Stomach (tissue), 8 donors: ENCODE measurements at regions not wholly inside any gene's neighbourhood (a gene's known extent, or its start where the extent isn't known, plus 50 kb on each side); places are given as distances from the start of the nearest gene placed in this dataset.

Experiments used
- DNase-seq, 2 donors: peaks; one replicate each; pipeline versions ENCODE4 v3.0.0 to v3.0.0-alpha.2; 2013 to 2019
- H3K27ac ChIP-seq, 5 donors: fragments of 200-600 bp in 4 of 5; sonication (generic) in 4 of 5; one replicate each; pipeline ENCODE4 v1.5.1; 2013 to 2019; ENCODE audit warnings: mild to moderate bottlenecking in 1 of 5, moderate library complexity in 1 of 5
- H3K27me3 ChIP-seq, 3 donors: fragments of 200-600 bp; sonication (generic); one replicate each; pipeline ENCODE4 v1.5.1; 2017 to 2019; ENCODE audit warnings: mixed run types in 1 of 3
- H3K36me3 ChIP-seq, 4 donors: fragments of 200-600 bp; sonication (generic); 1 replicate in 3 of 4; 2 replicates in 1 of 4; pipeline ENCODE4 v1.5.1; 2016 to 2019
- H3K4me1 ChIP-seq, 4 donors: fragments of 200-600 bp; sonication (generic); one replicate each; pipeline ENCODE4 v1.5.1; 2016 to 2019
- H3K4me3 ChIP-seq, 4 donors: fragments of 200-600 bp; sonication (generic) in 3 of 4; one replicate each; pipeline ENCODE4 v1.5.1; 2016 to 2019; ENCODE audit warnings: mild to moderate bottlenecking in 1 of 4
- H3K9me3 ChIP-seq, 4 donors: fragments of 200-600 bp; sonication (generic); one replicate each; pipeline ENCODE4 v1.5.1; 2016 to 2019
- CTCF ChIP-seq, 7 experiments: fragments of 450-650 bp in 4 of 7; fragments of 200-600 bp in 3 of 7; sonication (generic) in 3 of 7; IDR thresholded peaks; one replicate each; pipeline ENCODE4 v1.5.1; 2016 to 2019; ENCODE audit warnings: antibody characterized with exemption in 7 of 7, control low read depth in 2 of 7, mild to moderate bottlenecking in 1 of 7
- EP300 ChIP-seq: sonication (generic); formaldehyde crosslinking; IDR thresholded peaks from one replicate; pipeline ENCODE4 v1.6.1; 2017; ENCODE audit warnings: antibody characterized with exemption
- POLR2A ChIP-seq, 4 donors: fragments of 450-650 bp; IDR thresholded peaks; one replicate each; pipeline ENCODE4 v1.6.1; 2016; ENCODE audit warnings: antibody characterized with exemption in 4 of 4, control low read depth in 2 of 4, mild to moderate bottlenecking in 1 of 4, moderate library complexity in 1 of 4
- POLR2AphosphoS5 ChIP-seq, 3 donors: sonication (generic); formaldehyde crosslinking; IDR thresholded peaks; one replicate each; pipeline ENCODE4 v1.6.1; 2016; ENCODE audit warnings: antibody characterized with exemption in 3 of 3
- WGBS, 5 donors: extraction: QIAGEN DNeasy Blood & Tissue Kit in 3 of 5; methylation state at CpG; one replicate each; pipeline versions ENCODE4 v1.1.5 to v1.1.7; 2013 to 2018; 5-methylcytosine and 5-hydroxymethylcytosine counted together
- intact Hi-C: fragments of 100-400 bp; cut with DNase I; formaldehyde crosslinking; loops from one replicate; pipeline ENCODE4 v1.15.1; 2023; ENCODE audit warnings: low total_unique reads
- donor health status: healthy with polysubstance abuse.
- donor health status: Bipolar disorder and iron deficiency.
- donor health status: healthy.

- WGBS, 5 donors: 77 to 90% (median 87%) methylated on average over 2 of the region's 2 CpGs
- DNase-seq: no peak
- H3K4me3 ChIP-seq: no peak overlapping the region
- H3K27ac ChIP-seq: no peak overlapping the region
- no peaks in the 10 kb centered on the region for H3K9me3 ChIP-seq
- TF ChIP-seq POLR2AphosphoS5 (IDR thresholded peaks at IDR 0.05) (no peak), CTCF (IDR thresholded peaks at IDR 0.05) (no peak), EP300 (no peak), POLR2A (IDR thresholded peaks at IDR 0.05) (no peak)
- H3K27me3 ChIP-seq: no peaks in the 10 kb centered on the region
- no peaks in the 10 kb centered on the region for H3K36me3 ChIP-seq
- intact Hi-C loops: no loop called here
- H3K4me1 ChIP-seq: peaks cover 0 to 12% (median 0%) of the 10 kb centered on the region in 4 donors
Measured at GRCh38 chr3:177931346-177931745, 604.9 kb upstream of the KCNMB2 start.

- 92 to 96% (median 93%) methylated on average over 1 of the region's 1 CpG for WGBS, 5 donors
- no peaks in the 10 kb centered on the region for H3K27me3 ChIP-seq
- H3K4me1 ChIP-seq: peaks cover 0 to 12% (median 0%) of the 10 kb centered on the region in 4 donors
- H3K36me3 ChIP-seq: no peaks in the 10 kb centered on the region
- DNase-seq: no peak
- intact Hi-C loops: no loop called here
- H3K4me3 ChIP-seq: no peak overlapping the region
- no peak for TF ChIP-seq POLR2AphosphoS5 (IDR thresholded peaks at IDR 0.05)
- no peak for TF ChIP-seq CTCF (IDR thresholded peaks at IDR 0.05)
- no peak for TF ChIP-seq POLR2A (IDR thresholded peaks at IDR 0.05)
- no peak for TF ChIP-seq EP300
- H3K27ac ChIP-seq: no peak overlapping the region
- no peaks in the 10 kb centered on the region for H3K9me3 ChIP-seq
Measured at GRCh38 chr3:177932346-177932745, 603.9 kb upstream of the KCNMB2 start.

- Histone ChIP-seq H3K9me3 (no peaks in the 10 kb centered on the region), H3K27ac (no peak overlapping the region), H3K27me3 (no peaks in the 10 kb centered on the region), H3K4me3 (no peak overlapping the region), H3K36me3 (no peaks in the 10 kb centered on the region), H3K4me1 (peaks cover 0 to 12% (median 0%) of the 10 kb centered on the region in 4 donors)
- no peak for DNase-seq
- TF ChIP-seq CTCF (IDR thresholded peaks at IDR 0.05): no peak
- no peak for TF ChIP-seq POLR2A (IDR thresholded peaks at IDR 0.05)
- no peak for TF ChIP-seq POLR2AphosphoS5 (IDR thresholded peaks at IDR 0.05)
- no peak for TF ChIP-seq EP300
- intact Hi-C loops: no loop called here
- 64 to 81% (median 77%) methylated on average over 5 of the region's 5 CpGs for WGBS, 5 donors
Measured at GRCh38 chr3:177932750-177933660, 603.2 kb upstream of the KCNMB2 start.

GRCh38 chr3:177934001-177934891, 602.0 kb upstream of the KCNMB2 start:
- no peaks in the 10 kb centered on the region for H3K36me3 ChIP-seq
- 85 to 93% (median 88%) methylated on average over 10 of the region's 10 CpGs for WGBS, 5 donors
- no peak for TF ChIP-seq CTCF (IDR thresholded peaks at IDR 0.05)
- TF ChIP-seq POLR2A (IDR thresholded peaks at IDR 0.05): no peak
- TF ChIP-seq EP300: no peak
- TF ChIP-seq POLR2AphosphoS5 (IDR thresholded peaks at IDR 0.05): no peak
- H3K27ac ChIP-seq: no peak overlapping the region
- H3K9me3 ChIP-seq: no peaks in the 10 kb centered on the region
- peaks cover 0 to 8% (median 0%) of the 10 kb centered on the region in 4 donors for H3K4me1 ChIP-seq
- H3K27me3 ChIP-seq: no peaks in the 10 kb centered on the region
- intact Hi-C loops: no loop called here
- DNase-seq: no peak
- no peak overlapping the region for H3K4me3 ChIP-seq
